EL (cell line): ENCODE measurements at regions not wholly inside any gene's neighbourhood (a gene's known extent, or its start where the extent isn't known, plus 50 kb on each side); places are given as distances from the start of the nearest gene placed in this dataset.

Experiments used
- DNase-seq: peaks from one replicate; pipeline ENCODE4 v3.0.0-alpha.2; 2016

DNA sequence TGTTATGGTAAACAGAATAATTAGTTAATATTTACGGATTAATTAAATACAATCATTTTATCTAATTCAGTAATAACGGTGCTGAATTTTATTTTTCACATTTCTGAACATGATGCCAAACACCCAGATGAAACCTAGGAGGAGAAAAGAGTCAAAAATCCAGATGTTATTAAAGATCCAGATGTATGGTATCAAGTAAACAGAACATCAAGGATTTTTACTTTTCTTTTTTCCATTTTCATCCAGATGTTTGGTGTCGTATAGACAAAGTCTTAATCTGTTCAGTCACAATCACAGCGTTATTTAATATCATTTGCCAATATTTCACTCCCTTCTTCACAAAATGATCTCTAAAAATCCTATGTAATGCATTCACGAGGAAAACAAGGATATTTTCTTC, 64.0 kb upstream of the NR2F2 start:
- DNase-seq = no peak

DNA sequence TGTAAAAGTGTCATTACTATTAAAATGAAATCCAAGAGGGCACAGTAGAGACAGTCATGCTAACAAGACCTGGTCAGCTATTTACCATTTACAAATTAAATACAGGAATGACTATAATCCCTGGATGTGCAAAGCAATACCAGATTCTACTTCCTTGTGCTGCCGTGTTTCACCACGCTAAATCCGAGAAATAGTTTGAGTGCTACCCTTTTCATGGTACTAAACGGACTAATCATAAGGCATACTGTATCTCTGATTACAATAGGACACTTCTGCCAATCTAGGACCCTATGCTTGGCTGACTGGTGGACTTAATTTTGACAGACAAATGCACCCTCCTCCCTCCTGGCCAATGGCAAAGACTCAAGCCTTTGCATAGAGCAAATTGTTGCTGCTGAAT, 63.0 kb upstream of the NR2F2 start:
- DNase-seq = no peak

DNA sequence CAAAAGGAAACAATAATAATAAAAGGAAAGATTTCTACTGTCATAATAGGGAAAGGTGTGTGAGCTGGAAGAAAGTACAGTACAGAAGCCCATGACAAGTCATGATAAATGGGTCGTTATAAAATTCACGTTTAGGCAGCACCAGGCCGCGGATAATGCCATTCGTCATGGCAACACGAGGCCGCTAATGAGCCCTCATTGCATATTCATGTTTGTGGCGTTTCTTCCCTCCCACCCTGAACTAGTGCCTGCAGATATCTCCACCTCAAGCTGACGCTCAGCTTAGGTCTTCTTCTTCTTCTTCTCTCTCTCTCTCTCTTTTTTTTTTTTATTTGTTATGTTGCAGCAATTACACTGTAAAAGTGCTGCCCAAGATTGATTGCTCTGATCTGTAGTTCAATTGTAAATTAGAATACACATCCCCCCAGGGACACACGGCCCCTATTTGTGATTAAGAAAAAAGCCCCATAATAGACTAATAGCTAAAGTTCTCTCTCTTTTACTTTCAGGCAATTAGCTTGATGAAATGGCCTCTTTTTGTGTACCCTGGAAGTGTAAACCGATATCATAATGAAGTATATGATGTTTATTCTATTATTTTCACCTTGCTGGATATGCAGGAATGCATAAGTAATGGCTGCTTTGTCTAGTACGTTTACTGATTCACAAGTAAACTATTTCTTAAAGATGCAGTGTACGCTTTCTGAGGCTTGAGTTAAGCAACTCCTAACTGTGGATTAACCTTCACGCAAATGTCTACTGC, 61.9 kb upstream of the NR2F2 start:
- peak; percentile 60 for DNase-seq

DNA sequence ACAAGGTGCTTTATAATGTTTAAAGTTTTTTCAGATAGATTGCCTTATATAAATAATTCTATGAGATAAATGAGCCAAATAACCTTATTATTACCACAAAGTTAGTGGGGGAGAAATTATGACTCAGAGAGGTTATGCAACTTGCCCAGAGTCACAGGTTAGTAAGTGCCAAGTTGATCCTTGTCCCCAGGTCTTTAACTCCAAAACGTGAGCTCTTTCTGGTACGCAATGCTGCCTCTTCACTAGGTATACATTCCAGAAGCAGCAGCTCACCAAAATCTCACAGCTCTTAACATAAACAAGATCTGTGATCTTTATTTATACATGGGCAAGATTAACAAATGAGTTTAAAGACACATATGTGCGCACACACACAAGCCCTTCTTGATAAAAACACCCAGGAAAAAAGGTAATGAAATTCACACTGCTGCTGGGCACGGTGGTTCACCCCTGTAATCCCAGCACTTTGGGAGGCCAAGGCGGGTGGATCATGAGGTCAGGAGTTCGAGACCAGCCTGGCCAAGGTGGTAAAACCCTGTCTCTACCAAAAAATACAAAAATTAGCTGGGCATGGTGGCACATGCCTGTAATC, 59.8 kb upstream of the NR2F2 start:
- peak; percentile 77 for DNase-seq

DNA sequence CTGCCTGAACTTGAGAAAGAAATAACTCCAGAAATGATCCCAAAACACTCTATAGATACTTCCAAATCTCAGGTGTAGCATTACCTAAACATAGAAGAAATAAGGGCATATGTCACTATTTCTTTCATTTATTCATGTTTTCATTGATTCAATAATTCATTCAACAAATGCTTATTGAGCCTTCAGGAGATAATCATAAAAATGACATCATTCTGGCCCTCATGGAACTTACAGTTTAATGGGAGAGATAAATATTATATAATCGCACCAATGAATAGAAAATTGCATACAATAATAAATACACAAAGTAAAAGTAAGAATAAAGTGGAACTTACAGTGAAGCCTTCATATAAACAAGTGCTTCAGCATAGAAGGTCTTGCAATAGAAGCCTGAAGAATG, 58.1 kb upstream of the NR2F2 start:
- no peak for DNase-seq

DNA sequence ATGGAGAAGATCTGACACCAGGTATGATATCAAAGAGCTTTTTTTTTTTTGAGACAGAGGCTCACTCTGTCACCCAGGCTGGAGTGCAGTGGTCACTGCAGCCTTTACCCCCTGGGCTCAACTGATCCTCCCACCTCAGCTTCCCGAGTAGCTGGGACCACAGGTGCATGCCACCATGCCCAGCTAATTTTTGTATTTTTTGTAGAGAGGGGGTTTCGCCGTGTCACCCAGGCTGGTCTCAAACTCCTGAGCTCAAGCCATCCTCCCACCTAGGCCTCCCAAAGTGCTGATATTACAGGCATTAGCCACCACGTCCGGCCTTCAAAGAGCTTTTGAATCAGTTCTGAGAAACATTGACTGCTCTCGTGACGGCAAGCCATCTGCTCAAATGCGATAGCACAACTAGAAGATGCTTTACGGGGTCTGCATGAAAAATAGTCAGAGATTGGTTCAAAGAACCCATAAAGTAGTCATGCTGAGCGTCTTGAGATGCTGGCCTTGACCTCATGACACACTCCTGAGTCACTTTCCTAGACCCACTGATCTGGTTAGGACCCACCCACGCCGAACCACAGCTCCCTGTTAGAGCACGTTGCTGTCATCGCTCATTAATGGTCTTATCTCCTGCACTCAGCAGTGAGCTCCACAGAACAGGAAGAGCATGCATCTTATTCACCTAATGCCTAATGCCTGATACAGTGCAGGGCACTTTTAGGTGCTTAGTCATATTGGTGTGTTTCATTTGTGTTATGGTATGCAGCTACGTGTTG, 57.0 kb upstream of the NR2F2 start:
- peak; percentile 100 for DNase-seq

DNA sequence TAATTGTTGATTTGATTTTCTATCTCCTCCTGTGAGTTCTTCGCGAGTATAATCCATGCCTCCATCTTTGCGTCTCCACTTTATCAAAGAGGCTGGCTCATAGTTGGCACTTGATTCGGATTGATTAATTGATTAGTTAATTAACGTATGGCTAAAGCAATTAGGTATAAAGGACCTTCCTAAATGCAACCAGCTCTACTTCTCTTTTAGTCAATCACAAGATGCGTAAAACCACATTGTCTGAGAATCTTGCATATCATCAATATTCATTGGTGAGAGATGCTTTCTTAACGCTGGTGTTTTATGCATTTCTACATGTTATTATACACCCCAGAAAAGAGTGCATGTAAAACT, 56.4 kb upstream of the NR2F2 start:
- DNase-seq = no peak

DNA sequence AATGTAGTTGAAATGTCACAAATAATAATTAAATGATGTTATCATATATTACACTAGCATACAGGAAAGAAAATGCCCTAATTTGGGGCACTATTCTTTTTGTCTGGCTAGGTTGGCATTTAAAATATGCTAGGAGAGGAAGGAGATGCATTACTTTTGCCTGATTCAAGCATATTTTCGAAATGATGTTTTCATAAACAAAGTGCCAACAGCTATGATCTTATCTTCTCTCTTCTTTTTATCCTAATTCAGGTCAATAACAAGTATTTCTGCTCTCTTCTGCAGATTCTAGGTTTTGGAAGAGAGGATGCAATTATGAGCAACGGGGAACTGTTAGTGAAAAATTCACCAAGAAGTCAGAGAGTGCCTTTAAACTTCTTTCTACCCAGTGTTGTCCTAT, 55.8 kb upstream of the NR2F2 start:
- peak; percentile 83 for DNase-seq

DNA sequence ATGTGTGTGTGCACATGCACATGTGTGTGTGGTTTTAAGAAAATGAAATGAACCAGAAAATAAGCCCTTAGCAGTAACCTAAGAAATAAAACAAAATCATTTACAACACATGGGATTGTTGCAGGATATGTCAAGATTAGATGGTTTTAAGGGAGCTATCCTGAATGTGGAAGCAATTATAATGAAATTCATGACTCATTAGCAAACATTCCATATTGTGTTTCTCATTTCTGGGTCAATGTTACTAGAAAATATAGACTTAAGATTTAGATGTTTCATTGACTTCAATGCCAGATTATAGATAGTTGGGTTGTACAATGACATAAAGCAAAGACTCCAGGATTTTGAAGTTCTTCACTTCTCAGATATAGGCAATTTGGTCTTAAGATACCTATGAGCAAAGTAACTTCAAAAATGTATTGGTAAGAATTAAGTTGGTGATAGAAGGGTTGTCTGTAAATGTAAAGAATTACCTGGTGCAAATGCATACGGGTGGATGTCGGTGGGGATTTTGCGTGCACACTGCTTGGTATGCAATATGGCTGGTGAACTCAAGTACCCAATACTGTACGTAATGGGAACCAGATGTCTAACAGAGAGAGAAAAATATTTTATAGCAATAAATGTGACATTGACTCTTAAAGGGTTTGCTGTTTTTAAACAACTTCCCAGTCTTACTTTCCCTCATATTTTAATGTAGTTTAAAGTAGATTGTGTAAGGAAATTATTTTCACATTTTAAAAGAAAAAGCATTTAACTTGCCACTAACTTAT, 53.9 kb upstream of the NR2F2 start:
- peak; percentile 83 for DNase-seq
